GM04504 (cell line): ENCODE measurements at regions not wholly inside any gene's neighbourhood (a gene's known extent, or its start where the extent isn't known, plus 50 kb on each side); places are given as distances from the start of the nearest gene placed in this dataset.
A peak's percentile ranks its signal among the peaks of the same experiment; 100 is the strongest.

Experiments
- DNase-seq: peaks from one replicate; pipeline ENCODE4 v3.0.0-alpha.2; 2012; ENCODE audit warnings: low read depth

DNA sequence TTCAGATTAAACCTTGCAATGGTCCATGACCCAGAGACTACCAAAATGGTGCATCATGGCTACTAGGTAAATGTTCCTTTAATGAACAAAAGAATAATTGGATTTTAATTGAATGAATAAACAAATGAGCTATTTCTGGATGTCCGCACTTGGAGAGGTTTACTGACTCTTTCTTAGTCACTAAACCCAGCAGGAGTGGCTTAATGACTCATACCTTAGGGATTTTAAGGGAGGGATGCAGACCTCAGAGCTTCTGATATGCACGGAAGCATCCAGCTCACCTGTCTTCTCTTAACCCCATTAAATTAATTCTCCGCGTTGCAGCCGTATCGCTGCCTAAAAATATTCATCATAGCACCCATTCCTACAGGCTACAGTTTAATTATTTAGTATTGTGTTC, 970.0 kb upstream of the SLC35B3 start:
- DNase-seq, result peak; percentile 33

DNA sequence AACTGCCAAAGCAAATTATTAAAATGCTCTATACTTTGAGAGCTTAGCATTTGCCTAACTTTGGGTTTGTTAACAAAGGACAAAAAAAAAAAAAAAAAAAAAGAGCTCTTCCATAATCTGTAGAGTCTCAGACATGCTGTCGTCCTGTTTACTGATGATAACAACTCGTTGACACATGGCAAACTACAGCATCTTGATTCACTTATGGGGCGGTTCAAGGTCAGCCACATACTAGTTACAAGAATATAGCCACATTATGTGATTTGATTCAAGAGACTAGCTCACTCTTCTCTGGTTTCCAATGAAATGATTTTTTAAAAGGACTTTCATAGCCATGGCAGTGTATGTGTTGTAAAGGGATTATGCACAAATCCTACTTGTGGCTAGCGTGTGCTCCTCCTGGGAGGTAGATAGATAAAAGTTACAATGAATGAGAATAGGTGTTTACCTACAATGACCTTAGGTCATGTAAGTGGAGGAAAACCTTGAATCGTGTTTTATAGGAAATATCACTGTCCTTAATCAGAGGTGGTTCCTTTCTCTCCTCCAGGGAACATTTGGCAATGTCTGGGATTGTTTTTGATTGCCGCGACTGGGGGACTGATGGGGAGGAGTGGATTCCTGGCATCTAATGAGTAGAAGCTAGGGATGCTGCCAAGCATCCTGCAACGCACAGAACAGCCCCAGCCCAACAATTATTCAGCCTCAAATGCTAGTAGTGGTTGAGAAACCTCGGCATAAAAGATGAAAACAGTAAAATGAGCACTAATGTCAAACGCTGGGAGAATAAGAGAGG, 969.2 kb upstream of the SLC35B3 start:
- DNase-seq, result no peak

DNA sequence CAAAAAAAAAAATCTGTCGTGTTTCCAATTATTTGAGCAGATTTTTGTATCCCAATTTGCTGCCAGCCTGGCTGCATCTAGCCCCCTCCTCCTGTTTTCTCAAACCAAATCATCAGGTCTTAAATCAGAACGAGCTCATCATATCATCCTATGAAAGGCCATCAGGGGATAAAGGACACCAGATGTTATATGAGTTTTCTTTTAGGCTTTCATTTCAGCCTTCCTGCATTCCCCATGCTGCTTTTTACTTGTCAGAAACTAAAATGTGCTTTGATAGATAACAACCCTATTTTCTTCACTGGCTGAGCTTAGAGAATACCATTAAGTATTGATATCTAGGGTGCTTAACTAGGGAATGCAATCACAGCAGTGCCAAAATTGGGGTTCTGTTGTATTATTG, 968.4 kb upstream of the SLC35B3 start:
- no peak for DNase-seq

DNA sequence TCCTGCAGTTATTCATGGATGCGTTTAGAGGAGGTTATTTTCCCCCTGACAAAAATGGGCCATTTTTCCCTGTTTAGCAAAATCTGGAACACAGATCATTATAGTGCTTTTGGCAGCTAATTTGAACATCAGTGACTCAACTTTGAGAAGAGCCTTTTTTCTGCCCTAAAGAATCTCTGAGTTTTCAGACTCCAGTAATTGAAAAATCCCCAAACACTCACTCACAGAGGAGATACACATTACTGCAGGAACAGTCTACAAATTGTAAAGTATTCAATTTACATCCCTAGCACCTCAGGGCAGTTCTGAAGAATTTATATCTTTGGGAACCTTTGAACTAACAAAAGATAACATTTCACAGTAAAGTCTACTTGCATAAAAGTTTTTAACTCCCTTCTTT, 966.6 kb upstream of the SLC35B3 start:
- no peak for DNase-seq

DNA sequence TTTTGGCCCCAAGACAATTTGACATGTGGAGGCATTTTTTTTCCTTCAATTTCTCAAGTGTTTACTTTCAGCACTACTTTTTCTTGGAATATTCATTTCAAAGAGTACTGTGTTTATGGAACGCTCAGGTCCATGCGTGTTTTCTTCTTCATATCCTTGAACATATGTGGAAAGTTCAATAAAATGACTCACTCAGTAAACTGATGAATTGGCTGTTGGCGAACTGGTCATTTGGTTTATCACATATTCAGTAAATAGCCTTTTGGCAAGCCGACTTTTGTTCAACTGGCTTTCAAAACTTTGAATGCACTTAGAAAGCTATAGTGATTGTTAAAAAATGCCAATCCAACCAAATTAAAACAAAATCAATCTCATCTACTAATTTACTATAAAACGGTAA, 964.6 kb upstream of the SLC35B3 start:
- no peak for DNase-seq

DNA sequence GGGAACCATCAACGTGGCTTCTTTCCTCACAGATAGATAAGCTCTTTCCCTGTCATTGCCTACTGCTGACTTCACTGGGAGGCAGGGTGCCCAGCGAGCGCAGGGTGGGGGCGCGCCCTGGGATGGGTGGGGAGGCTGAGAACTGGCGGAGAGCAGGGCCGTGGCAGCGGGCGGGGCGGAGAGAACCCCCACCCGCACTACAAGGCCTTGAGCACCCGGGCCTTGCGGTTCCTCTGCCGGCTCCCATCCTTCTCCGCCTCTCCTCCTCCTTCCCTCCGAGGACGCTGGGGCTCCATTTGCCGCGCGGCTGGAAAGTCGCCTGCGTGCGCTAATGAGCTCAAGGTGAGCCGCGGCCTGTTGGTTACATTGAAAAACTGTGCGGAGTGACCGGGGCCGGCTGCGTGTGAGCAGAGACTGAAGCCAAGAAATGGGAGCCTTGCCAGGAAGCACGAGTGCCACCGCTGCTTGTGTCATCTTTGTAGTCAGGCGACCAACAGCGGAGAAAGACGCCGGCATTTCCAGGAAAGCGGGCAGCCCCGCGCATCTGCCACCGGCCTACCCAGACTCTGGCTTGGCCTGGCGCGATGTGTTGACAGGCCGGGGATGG, 963.5 kb upstream of the SLC35B3 start:
- no peak for DNase-seq

DNA sequence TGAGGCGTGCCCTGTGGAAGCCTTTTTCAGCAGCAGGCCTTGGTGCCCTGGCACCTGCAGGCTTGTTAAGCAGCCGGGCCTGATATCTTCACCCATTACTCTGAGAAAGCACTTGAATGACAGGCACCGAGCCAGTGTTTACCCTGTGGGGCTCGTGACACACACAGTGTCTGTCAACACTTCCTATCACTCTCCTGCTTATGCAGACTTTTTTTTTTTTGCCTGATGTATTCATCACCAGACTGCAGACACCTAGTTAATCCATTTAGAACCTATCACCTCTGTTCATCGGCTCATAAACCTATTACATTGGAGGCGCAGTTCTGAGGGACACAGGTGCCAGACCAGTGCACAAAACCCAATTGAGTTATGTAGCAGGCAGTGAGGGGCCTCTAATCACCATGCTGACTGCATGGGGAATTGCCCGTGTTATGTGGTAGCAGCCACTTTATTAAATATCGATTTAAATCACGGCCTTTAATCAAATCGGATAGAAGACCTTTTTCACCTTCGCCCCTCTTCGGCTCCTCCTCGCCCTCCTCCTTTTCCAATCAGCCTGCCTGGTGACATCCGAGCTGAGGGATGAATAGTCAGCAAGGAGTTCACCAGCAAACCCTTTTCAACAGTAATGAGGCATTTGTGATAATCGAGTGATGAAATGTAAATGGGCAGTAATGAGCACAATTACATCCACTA, 962.9 kb upstream of the SLC35B3 start:
- no peak for DNase-seq

DNA sequence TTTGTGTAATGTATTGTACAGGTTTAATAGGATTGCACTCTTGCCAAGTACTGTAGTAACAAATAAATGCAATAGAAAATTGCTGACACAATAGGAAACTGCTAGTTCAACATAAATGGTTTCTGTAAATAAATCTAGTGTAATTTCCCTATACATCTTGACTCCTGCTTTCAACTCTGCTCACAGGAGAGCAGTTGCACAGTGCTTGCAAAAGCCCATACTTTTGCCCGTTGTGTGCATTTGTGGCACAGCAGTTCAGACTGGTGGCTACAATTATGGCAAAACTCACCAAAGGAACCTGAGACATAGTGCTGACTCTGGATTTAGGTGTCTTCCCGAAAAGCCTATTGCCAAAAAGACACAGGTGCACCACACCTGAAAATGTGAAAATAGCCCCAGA, 953.3 kb upstream of the SLC35B3 start:
- DNase-seq, result no peak

DNA sequence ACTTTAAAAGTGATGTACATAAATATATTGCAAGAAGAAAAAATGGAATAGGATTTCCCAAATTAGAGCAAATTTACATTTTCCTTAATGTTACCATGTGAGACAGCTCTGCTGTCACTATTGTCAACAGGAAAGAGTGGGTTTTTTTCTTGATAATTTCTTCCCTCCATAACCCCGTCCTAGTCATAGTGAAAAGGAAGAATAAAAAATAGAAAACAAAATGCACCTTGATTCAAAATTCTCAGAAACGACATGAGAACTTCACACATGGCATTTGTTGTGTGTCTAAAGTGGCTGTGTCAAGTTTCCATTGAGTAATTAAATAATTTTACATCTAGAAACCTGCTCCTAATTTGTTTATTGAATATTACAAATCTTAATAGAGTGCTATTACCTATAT, 945.2 kb upstream of the SLC35B3 start:
- DNase-seq, result no peak

DNA sequence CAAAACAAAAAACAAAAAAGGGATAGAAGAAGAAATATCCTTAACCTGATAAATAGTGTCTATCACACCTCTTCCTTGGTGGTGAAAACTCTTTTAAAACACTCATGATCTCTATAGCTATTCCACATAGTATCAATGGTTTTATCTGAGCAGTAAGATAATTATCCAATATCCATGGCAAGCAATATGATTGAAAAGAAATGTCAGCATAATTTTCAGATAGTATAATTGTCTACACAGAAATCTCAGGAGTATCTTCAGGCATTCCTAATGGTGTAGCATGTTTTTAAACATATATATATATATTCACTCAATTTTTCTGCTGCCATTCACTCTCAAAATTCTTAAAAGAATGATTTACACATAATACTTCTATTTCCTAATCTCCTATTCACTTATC, 938.0 kb upstream of the SLC35B3 start:
- DNase-seq, result no peak

DNA sequence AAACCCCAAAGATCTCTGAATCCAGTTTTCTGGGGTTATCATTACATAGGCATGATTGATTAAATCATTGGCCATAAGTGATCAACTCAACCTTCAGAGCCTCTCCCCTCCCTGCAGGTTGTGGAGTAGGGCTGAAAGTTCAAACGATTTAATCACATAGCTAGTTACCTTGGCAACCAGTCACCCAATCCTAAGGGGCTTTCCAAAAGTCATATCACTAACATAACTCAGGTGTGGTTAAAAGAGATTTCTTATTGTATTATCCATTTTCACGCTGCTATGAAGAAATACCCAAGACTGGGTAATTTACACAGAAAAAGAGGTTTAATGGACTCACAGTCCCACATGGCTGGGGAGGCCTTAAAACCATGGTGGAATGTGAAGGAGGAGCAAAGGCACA, 935.1 kb upstream of the SLC35B3 start:
- DNase-seq, result no peak

DNA sequence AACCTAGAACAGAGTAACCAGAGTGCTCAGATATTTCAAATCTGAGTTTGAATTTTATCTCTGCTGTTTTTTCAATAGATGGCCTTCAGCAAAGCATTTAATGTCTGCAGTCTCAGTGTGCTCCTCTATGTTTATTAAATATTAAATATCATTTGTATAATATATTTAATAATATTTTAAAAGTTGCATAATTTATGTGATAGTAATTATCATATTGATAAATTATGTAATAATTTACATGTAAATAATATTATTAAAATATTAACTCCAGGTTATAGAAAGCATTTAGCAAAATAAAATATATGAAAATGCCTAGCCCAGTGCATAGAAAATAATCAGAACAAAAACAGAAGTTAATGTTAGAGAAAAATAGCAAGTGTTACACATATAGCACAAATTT, 930.0 kb upstream of the SLC35B3 start:
- no peak for DNase-seq

DNA sequence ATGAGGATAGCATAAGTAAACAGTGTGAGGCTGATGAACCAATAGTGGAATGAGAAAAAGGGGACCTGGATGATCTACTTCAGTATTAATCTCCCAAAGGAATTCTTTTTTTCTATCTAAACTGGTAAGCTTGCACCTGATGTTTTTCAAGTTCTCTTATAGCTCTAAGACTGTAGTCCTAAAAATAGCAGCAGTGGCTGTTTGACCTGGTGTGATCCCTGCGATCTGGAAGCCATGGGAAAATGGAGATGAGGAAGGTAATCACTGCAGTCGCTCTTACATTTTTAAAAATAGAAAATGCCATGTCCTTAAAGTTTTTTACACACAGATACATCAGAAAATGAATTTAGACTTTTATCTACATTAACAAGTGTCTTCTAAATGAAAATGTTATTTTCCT, 926.4 kb upstream of the SLC35B3 start:
- DNase-seq, result no peak

DNA sequence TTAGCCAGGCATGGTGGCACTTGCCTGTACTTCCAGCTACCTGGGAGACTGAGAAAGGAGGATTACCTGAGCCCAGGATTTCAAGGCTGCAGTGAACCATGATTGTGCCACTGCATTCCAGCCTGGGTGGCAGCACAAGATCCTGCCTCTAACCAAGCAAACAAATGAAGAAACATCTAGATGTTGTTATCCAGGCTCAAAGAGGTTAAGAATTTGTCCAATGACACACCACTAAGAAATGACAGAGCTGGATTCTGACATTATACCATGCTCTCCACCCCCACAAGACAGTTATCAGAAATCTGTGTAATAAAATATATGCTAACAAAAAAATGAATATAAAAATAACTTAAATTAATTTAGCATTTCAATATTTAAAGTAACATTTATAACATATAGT, 925.5 kb upstream of the SLC35B3 start:
- DNase-seq, result no peak

DNA sequence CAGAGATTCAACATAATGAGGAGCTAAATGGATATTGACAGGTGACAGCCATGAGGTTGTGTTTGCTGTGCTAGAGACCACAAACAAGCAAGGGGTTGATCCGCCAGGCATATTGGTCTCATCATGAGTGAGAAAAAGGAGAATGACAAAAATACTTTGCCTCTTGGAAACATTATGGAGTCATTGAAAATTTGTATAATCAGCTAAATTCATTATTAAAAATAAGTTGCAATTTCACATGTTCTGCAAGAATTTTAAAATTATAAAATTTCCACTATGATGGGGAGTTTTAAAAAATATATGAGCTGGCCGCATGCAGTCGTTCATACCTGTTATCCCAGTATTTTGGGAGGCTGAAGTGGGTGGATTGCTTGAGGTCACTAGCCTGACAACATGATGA, 912.3 kb upstream of the SLC35B3 start:
- no peak for DNase-seq

DNA sequence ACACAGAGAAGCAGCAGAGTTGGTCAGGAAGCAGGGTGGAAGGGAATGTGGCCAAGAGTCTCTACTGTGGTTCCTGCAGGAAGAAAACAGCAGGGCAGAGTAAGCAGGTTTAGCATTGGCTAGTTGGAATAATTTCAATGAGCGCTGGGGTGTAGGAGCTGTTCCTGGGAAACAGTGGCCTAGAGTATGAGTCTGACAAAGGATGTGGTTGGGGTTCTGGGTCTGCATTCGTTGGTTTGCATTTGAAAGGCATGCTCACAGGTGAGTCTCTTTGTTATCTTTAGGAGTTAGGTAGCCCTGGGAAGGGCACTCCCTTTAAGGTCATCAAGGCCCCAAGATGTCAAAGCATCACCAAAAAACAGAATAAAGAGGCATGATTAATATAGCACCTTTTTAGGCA, 911.6 kb upstream of the SLC35B3 start:
- DNase-seq, result no peak

DNA sequence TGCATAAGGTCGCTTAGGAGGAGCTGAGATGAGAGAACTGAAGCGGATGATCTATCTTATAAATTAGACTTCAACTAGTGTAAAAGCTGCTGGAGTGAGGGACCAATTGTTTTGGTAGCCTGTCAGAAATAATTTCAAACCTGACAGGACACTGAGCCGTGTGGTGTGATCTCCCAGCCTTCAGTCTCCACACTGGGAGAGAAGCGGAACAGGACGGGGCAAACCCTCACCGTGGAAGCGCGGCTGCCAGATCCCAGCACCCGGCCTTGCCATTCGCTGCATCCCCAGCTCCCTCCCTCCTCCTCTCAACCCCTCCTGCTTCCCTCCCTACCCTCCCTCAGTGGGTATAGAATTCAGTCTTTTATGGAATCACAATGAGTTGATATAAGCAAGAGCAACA, 900.1 kb upstream of the SLC35B3 start:
- no peak for DNase-seq

DNA sequence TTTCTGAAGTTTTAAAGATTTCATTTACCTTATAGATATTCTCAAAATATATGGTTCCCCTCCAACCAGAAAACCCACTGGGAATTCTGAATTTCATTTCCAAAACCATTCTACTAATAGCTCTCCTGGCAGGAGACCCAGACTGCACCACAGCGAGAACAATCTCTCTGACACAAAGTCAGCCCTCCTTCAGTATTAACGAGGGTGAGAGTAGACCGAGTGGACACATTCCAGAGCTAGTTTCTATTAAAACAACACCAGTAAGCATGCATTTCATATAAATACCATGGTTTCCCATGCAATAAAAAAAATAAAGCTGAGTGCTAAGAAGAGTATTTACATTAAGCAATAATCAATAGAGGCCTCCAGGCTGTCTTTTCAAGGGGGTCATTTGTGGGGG, 899.6 kb upstream of the SLC35B3 start:
- no peak for DNase-seq

DNA sequence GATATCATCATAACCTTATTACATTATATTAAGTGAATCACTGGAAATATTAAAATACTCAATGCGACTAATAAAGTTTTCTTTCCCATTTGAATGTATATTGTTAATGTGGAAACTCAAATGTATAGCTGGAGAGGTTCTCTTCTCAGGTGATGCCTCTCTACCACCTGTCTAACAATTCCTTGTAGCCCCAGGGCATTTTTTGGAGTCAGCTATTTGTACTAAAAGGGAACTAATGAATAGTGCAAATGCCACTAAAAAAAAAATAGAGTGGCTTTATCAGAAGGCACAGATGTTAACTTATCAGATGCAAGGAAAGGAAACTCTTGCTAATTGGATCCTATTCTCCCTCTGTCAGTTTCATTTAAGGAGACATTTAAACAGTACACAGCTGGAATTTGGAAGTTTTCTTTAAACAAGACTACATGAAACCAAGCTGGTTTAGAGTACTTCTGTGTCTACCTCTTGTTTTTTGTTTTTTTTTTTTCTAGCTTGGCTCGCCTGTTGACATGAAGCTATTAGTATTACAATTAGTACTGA, 897.0 kb upstream of the SLC35B3 start:
- no peak for DNase-seq

DNA sequence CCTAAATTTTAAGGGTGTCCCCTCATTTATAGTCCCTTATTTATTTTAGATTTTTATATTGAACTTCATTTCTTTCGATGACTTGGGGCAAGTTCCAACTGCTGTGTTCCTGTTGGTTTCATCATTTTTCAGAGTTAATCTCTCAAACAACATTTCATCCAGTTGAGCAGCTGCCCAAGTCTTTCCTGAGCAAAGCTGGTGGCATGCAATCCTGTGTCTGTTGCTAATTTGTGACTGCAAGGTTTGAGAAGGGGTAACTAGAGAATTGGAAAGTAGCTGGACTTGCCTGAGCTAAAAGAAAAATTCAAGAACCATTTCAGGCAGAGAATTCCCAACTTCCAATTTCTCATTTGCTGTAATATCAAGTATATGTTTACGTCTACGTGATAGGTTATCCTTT, 881.5 kb upstream of the SLC35B3 start:
- DNase-seq, result no peak

DNA sequence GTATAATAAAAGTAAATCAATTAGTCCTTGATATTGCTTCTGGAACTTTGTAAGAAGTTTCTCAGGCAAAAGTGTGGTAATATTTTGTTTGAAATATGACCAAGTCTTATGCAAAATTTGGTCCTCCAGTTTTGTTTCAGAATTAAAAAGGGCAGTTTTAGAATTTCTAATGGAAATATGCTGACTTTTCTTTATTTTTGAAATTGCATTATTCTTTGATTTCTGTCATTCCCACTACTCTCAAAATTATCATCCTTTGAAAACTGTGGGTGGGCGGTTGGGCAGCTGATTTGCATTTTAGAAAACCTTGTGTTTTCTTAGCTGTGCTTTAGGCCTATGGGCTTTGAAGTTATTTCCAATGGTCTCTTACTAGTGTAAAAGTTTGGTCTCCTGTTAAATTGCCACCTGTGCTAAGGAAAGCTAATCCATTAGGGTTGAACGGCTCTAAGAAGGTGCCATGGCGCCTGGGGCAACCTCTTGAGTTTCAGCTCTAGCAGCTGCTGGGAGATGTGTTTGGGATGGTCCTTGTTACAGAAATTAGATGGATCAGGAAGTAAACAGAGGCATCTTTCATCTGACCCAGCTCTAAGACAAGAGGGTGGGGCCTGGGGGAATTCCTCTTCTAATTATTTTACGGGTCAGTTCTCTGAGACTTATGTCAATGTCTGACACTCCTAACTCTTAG, 880.8 kb upstream of the SLC35B3 start:
- DNase-seq, result no peak

DNA sequence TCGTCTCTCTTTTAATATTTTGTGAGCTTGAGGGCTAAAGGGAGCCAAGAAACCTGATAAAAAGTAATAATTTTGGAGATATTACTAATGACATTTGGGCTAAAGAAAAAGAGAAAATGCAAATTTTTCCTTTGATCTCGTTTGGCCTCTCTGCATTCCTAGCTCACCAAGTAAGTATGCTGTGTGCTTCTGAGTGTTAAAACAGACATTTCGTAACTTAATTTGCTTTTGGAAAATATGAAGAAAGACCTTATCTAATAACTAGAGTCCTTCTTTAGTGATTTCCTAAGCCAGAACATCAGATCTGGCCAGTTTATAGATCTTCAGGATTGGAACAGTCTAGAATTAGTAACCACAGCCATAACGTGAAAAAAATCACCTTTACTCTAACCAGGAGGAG, 872.9 kb upstream of the SLC35B3 start:
- no peak for DNase-seq

DNA sequence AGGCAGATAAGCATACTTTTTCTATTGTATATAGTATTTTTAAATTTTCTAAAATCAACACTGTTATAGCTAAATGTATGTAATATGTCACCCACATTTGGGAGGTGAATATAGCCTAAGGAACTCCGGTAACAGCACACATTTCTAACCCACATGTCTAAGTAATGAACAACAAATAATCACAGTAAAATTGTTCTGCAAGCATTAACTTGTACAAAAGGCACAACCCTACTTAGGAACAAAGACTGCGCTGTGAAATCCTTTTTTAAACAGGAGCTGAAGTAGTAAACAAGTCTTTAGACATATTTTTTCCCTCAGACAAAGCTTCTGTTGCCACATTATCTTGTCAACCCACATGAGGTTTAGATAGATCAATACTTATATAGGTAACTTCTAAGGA, 872.4 kb upstream of the SLC35B3 start:
- no peak for DNase-seq
